ENCODE measurements at regions not wholly inside any gene's neighbourhood (a gene's known extent, or its start where the extent isn't known, plus 50 kb on each side); places are given as distances from the start of the nearest gene placed in this dataset.

DNA sequence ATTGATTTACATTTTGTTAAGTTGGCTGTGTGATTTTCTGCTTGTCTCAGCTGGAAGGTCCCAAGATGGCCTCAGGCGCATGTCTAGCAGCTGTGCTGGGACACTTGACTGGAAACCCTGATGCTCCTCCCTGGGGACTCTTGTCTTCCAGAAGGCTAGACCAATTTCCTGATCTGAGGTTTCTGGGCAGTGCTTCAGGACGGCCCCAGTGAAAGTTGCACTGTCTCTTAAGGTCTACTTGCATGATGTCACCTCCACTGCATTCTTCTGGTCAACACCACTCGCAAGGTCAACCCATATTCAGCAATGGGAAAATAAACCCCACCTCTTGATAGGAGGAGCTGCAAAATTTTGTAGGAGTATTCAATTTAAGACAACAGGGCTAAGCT lies 116.0 kb downstream of the SALL1 start:
- DNase-seq = no peak

DNA sequence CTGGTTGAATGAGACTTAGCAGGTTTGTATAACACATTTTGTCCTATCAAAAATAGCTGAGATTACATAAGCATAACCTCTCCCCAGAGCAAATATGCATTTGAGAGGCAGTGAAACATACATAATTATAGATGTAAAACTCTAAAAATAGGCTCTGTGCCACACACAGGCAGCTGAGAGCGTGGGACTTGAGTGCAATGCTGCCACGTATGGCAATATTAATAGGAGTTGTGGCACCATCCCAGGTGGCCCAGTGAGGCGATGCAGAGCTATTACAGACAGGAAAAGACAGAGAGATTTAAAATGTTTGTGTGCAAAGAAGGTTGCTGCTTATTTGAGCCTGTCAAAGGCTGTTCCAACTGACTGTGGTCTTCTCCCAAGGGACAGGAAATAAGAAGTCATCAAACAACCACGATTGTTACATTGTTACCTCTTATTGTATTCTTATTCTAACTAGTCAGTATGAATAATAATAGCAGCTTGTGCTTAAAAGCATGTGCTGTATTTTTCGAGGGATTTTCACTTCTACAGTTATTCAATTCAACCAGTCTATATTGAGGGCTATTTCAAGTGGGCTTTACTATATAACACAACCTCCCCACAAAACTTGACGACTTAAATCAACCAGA lies 116.5 kb downstream of the SALL1 start:
- peak; percentile 71 for DNase-seq

DNA sequence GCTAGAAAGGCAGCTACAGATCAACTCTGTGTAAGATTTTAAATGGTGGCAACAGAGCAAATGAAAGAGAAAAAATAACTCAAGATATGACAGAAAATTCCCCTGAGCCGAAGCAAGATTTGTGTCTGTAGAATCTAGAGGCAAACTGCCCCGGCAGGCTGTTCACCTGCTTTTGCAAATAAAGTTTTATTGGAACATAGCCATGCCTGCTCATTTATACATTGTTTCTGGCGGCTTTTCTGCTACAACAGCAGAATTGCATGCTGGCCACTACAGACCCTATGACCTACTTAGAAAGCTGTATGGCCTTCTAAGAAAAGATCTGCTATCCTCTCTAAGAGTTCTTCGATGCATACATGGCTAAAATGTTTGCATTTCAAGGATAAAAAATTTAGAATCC lies 119.5 kb downstream of the SALL1 start:
- DNase-seq = no peak

DNA sequence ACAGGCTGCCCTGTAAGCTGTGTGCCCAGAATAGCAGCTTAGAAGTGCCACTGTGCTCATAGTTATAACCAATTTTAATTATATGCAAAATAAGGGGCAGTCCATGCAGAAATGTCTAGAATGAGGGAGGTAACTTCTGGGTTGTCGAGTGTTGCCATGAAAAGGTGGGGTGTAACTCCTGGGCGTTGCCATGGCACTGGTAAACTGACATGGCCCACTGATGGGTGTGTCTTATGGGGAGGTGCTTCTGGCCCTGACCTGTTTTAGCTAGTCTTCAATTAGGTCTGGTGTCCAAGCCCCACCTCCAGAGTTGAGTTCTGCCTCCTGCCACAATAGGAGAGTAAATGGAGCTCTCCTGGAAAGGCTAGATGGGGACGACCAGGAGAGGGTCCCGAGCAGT lies 120.6 kb downstream of the SALL1 start:
- no peak for DNase-seq

DNA sequence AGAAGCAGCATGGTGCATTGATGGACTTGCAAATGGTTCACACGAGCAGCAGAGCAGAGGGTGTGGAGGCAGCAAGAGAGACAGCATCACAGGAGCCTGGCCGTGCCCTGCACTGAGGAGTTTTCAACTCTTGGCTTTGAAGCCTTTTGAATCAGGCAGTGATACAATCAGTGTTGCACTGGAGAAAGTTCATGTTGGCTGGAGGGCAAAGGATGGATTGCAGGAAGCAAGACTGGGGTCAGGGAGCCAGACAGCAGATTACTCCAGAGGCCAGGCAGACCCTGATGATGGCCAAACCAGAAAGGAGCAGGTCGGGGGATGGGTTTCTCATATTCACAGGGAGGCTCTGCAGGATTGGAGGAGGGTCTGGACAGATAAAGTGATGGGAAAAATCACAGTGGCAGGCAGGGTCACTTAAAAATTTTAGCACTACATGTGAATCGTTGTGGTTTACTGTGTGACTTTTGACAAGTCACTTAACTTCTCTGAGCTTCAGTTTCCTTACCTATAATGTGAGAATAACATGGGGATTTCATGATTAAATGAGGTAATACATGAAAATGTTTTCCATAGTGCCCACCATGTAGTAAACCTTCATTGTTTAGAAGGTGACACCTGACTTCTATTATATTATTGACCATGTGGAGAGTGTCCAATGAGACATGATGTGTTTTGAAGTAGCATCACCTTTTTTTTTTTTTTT lies 125.3 kb downstream of the SALL1 start:
- DNase-seq = no peak

DNA sequence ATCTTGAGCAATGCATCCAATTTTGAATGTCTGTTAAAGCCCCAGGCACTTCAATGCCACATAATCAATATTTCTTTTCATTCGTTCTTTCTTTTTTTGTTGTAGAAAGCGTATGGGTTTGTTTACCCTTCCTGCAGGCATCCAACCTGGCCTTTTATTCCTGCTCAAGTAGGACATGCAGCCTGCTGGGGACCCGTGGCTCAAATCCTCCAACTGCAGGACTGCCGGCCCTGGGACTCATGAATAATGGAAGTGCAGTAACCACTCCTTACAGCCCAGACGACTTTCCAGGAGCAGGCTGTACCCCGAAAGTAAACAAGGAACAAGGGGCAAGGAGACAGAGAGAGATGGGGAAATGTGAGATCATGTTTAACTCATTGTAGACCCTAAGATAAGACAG lies 126.4 kb downstream of the SALL1 start:
- no peak for DNase-seq

DNA sequence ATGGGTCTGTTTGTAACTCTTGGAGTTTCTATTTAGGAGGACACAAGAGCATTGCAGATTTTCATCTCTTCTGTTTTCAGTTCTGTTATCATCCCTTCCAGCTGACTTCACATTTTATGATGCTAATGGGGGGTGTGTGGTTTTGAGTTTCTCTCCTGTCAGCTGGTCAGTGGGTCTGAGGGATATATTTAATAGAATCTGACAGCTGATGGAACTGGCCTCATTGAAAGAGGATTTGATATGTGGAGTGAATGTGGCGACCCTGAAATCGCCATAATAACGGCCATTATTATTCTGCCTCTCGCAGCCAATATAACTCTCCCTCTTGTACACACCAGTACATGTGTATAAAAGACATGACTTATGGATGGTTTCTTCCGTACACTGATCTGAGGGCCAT lies 128.1 kb downstream of the SALL1 start:
- no peak for DNase-seq

DNA sequence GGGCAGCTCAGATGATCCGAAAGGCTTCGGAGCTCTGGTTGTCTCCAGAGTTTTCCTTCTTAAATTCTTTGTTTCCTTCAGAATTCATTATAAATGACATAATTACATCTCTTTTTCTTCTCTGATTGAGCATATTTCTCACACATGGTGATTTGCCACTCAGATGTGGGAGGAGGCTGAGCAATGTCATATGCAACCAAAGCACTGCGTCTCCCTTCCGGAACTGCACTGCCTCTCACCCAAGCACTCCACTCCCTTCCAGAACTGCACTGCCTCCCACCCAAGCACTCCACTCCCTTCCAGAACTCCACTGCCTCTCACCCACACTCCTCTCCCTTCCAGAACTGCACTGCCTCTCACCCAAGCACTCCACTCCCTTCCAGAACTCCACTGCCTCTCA lies 131.5 kb downstream of the SALL1 start:
- no peak for DNase-seq

DNA sequence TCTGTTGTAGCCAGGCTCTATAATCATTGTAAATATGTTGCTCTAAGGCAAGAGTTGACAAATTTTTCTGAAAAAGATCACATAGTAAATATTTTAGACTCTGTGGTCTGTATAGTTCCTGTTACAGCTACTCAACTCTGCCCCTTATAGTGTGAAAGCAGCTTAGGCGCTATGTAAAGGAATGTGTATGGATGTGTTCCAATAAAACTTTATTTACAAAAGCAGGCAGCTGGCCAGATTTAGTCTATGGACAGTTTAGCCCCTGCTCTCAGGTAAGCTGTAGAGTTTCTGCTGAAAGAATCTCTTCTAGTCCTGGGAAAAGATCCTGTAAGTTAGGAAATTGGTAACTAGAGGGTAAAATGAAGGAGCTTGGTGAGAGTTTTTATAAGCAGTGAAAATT lies 133.1 kb downstream of the SALL1 start:
- DNase-seq = no peak

DNA sequence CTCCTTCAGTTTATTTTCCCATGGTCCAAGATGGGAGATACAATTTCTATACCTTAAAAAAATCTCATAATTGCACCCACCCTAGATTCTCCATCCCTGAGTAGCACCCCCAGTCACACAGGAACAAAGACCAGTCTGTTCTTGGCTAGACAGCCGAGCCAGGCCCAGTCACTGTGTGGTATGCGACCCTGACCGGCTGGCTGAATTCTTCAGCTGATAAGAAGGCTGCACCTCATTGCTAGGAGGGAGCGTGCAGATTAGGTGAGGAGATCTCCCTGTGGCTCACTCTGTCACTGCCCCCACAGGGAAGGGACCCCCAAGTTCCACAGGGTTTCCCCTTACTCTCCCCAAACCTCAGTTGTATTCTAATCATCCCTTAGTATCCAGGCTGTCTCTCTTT lies 138.7 kb downstream of the SALL1 start:
- no peak for DNase-seq

DNA sequence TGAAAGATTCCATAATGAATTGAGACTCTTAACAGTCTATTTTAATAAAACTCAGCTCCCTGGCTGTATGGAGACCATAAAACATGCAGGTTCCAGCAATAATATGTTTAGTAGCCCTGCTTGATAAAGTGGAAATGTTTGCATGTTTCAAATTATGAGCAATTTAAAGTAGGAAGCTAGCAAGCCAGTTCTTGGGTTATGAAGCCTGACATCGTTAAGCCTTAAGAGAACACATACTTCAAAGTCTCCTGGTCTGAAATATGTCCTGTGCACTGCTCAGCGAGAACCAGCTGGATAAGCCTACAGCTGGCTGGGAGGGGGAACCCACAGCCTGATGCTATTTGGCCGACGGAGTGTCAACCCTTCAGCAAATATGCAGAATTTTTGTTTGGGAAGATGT lies 140.3 kb downstream of the SALL1 start:
- DNase-seq = no peak

DNA sequence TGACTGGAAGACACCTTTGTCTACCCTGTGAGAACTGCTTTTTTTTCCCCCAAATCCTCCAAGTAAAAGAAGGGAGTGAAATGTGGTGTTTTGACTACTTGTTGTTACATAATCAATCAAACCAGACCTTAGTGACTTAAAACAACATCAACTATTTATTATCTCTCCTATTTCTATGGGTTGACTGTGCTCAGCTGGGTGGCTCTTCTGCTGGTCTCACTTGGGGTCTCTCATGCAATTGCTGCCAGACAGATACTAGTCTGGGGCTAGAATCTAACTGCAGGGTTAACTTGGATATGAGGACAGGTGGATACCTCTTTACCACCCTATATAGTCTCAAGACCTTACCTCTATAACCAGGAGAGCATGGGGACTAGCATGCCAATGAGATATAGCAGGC lies 141.3 kb downstream of the SALL1 start:
- no peak for DNase-seq

DNA sequence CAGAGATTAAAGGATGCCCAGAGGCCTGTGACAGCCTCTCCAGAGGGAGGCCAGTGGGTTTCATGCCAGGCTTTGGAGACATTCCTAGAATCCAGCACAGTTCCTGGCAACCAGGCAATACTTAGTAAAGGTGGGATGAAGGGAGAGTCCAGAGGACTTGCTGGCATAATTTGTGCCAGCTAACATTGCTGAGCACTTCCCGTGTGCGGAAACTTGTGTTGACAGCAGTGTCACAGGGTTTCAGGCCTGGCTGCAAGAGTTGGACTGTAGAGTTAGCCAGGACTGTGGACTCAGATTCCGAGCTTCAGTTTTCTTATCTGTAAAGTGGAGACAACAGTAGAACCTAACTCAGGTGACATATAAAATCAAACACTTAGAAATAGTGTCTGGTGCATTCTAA lies 141.7 kb downstream of the SALL1 start:
- DNase-seq = no peak

DNA sequence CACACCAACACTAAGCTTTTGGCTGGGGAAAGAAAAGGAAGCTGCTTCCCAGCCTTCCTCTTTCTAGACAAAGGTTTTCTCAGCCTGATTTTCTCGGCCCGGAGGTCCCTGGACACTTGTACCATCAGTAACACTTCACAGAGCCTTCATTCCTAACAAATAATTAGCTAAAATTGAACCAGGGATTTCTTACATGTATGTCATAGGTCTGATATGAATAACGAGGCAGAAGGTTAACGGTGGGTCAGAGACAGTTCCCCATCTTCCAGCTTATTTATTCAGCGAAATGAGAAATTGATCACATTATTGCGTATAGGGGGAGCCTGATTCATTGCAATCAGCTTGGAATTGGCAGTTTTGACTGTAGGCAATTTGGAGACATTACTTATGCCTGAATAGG lies 142.5 kb downstream of the SALL1 start:
- no peak for DNase-seq

DNA sequence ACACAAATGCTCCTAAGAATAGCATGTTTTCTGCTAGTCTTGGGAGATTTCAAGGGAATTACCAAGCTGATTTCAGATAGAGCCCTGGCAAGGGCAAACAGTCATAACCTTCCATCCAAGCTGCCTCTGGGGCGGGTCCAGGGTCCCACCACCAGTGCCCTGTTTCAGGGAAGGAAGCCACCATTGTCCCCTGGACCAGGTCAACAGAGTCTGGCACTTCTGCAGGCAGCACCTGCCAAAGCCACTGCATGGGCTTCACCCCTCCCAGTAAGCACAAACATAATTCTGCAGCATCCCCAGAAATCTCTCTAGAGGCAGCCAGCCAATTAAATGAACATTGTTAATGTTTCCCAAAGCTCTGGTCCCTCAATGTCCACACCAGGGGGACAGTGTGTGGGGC lies 143.0 kb downstream of the SALL1 start:
- DNase-seq = no peak

DNA sequence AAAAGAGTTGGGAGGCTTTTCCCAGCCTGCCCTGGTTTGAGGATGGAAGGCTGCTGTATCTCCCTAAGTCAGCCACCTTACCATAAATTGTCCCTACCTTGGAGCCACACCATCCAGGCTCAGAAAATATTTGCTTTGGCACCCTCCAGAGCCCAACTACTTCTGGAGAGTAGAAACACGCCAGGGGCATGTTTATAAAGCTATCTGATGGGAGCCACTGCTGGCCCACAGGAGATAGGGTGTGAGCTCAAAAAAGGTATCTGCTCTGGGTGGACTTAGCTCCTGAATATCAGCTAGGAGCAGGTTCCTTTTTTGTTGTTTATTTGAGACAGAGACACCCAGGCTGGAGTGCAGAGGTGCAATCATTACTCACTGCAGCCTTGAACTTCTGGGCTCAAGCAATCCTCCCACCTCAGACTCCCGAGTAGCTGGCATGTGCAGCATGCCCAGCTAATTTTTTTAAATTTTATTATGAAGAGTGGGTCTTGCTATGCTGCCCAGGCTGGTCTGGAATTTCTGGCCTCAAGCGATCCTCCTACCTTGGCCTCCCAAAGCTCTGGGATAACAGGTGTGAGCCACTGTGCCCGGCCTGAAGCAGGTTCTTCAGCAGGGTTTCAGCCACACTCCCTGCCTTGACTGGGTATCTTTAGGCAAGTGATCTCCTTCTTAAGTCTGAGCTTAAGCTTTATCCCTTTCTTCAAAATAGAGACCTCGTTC lies 147.1 kb downstream of the SALL1 start:
- no peak for DNase-seq

DNA sequence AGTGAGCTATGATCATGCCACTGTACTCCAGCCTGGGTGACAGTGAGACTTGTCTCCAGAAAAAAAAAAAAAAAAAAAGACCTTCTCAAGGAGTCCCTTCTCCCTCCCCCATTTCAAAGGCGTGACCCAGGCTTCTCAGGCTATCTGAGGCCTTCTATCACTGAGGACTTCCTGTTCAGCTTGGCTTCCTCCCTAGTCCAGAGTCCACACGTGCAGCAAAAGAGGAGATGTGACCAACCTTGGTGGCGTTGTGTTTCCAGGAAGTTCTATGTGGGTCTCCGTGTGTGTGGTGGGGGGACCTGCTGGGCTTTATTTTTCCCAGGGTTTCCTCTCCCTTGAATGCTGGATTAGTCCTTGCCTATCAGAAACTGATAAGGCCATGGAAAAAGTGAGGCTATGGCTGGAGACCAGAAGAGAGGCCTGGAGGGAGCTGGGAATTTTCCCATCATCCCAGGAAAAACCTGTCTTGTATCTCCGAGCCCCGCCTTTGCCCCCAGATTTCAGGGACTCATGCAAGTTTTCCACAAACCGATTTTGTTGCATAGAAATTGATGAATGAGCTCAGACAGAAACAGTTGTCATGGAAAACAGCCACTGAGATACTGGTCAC lies 148.1 kb downstream of the SALL1 start:
- DNase-seq = no peak

DNA sequence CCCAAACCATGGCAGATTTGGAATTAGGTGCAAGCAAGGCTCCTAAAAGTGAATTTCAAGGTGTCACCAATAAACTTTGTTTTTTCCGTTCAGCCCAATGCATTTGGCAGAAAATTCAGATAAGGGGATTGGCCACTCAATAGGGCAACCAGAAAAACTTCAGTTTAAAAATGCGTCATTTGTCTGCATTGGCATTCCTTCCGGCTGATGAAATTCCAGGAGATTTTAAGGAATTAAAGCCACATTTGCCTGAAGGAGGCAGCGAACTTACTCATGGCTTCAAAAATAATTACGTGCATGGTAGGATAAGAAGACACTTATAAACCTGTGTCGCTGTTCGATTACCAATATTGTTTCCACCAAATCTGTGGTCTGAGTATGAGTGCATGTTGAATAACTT lies 151.9 kb downstream of the SALL1 start:
- DNase-seq = no peak

DNA sequence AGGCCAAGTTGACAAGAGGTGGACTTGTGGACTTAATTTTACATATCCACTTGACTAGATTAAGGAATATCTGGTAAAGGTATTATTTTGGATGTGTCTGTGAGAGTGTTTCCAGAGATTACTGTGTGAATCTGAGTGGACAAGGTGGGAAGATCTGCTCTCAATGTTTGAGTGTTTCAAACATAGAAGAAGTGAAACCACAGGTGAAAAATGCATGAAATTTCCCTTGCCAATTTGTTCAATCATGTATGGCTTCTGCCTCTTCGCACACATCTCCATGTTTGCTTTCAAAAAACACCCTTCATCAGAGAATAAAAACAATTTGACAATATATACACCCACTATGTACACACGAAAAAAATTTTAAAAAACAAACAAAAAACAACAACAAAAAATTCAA lies 152.7 kb downstream of the SALL1 start:
- no peak for DNase-seq

DNA sequence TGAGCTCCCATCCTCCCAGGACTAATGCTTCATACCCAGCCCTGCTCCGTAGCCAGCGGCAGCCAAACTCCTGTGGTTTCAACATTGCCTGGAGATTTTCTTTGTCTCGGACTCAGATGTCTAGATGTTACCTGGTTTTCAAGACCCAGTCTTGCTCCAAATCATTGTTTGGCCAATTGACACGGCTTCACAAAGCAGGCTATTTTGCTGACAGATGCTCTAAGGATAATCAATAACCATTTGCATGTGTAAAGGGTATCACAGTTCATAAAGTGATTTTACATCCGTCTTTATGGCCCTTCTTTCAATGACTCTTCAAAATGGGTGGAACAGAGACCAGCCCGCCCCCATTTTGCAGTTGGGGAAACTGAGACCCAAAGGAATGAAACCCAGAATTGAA lies 153.4 kb downstream of the SALL1 start:
- DNase-seq = no peak

DNA sequence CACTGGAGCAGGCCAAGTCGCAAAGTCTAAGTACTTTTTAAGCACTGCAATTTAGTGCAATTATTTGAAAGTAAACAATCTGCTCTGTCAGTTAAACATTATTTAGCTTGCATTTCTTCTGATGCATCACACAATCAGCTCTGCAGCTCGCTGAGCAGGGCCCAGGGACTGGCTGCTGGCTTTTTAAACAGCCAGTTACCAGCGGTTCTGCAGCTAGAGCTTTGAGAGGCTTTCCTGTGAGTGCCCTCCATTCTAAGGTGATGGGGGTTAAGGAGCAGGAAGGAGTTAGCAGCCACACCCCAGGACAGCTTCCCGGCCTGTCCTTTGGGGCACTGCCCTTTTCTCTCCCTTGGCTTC lies 154.3 kb downstream of the SALL1 start:
- DNase-seq = peak; percentile 28

DNA sequence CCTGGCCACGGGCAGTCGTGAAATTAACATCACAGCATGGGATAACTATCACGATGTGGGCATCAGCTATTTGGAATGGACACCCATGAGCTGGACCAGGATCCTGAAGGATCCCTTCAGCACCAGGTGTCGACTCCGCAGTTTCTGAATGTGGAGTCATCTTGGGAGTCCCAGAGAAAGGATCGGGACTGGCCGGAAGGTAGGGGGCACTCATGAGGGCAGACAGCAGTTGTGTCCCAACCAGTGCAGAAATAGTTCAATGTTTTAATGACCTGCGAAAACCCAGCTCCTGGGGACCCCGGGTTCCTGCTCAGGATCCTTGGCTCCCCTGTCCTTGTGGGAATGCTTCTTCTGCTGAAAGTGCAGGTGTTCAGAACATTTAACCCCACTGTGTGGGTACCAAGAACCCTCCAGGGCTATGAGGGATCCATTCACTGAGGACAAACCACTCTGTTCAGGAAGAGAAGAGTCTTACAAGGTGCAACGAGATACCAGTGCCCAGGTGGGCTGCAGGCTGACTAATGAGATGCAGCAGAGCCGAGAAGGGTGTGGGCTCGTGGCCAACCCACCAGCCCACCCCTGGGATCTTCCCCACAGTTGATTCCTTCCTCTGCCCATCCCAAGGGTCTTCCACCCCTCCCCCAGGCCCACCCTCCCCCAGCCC lies 154.8 kb downstream of the SALL1 start:
- DNase-seq = no peak

DNA sequence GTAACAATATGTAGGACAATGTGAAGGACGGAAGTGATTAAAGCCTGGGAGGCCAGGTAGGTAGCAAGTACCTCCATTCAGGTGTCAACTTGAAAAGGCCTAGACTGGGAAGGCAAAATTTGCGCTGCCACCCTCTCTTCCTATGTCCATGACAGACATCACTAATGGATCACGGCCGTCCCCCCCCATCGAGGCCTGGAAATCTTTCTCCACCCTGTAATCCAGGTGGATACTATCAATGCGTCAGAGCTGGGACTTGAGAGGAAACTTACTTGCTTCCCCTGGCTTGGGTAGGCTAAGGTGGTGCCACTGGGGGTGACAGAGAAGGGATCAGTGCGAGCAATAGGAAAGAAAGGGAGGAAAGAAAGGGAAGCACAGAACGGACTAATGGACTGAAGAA lies 156.1 kb downstream of the SALL1 start:
- no peak for DNase-seq
